HCT116 (cell line): ENCODE measurements at regions not wholly inside any gene's neighbourhood (a gene's known extent, or its start where the extent isn't known, plus 50 kb on each side); places are given as distances from the start of the nearest gene placed in this dataset.

Experiments used
- ATAC-seq: fragments of 200-7000 bp; cut with Tn5 transposase; 2 replicates; pipeline ENCODE4 v1.9.1; 2020; ENCODE audit warnings: mild to moderate bottlenecking, moderate library complexity
- BruUV-seq: library from RNA; stranded (reverse); fragments of 400-500 nt; replicated peaks from 2 replicates; lab custom pipeline; 2021; lab: Mats Ljungman, UMichigan
- CTCF ChIA-PET: fragments of 300-600 bp; sonication (Branson Sonifier 250); formaldehyde crosslinking; loops from one replicate; lab custom pipeline; 2021; ENCODE audit warnings: antibody characterized with exemption; lab: Charles Lee
- POLR2A ChIA-PET: fragments of 300-600, 350-600 bp; sonication (Branson Sonifier 250); formaldehyde crosslinking; loops from one replicate; lab custom pipeline; 2021; ENCODE audit warnings: antibody characterized with exemption; lab: Charles Lee
- RAD21 ChIA-PET, 2 experiments: fragments of 300-600 bp; sonication (Branson Sonifier 250); formaldehyde crosslinking; loops; one replicate each; lab custom pipeline; 2023; ENCODE audit warnings: low total read pairs in 2 of 2; ENCODE audit not compliant: uncharacterized antibody in 2 of 2, unreplicated experiment in 2 of 2, low non-redundant PET in 1 of 2; lab: Charles Lee
- DNase-seq: peaks from one replicate; pipeline ENCODE4 v3.0.0-alpha.2; 2010; ENCODE audit warnings: low read depth, low spot score
- H2AFZ ChIP-seq: fragments of 200-600 bp; shearing (Covaris generic), sonication (generic); 2 replicates; pipeline ENCODE4 v1.6.1; 2017; ENCODE audit warnings: low read depth, mixed run types, mixed read lengths, antibody characterized with exemption, low read length; ENCODE audit not compliant: poor library complexity, severe bottlenecking
- H3K27ac ChIP-seq: 2 replicates; pipeline ENCODE4 v1.5.1; 2012; ENCODE audit warnings: low read depth, low read length
- H3K27me3 ChIP-seq: fragments of 200-600 bp; sonication (generic); 2 replicates; pipeline ENCODE4 v1.6.1; 2016; ENCODE audit warnings: mixed run types, low read length, mixed read lengths; ENCODE audit not compliant: insufficient read depth
- H3K36me3 ChIP-seq, 2 experiments: fragments of 200-500 bp in 1 of 2; fragments of 200-600 bp in 1 of 2; sonication (Bioruptor generic) in 1 of 2; sonication (generic) in 1 of 2; 2 replicates each; pipeline versions ENCODE4 v1.5.1 to v1.6.1; 2014 to 2016; ENCODE audit warnings: low read length in 2 of 2, inconsistent platforms in 1 of 2, mixed read lengths in 1 of 2, mixed run types in 1 of 2; ENCODE audit not compliant: insufficient read depth in 2 of 2, control insufficient read depth in 1 of 2
- H3K4me1 ChIP-seq, 2 experiments: fragments of 200-600 bp in 1 of 2; sonication (generic) in 1 of 2; 2 replicates each; pipeline versions ENCODE4 v1.5.1 to v1.6.1; 2012 to 2017; ENCODE audit warnings: low read length in 2 of 2, inconsistent platforms in 1 of 2, mild to moderate bottlenecking in 1 of 2, mixed read lengths in 1 of 2, mixed run types in 1 of 2, moderate library complexity in 1 of 2; ENCODE audit not compliant: insufficient read depth in 2 of 2, control insufficient read depth in 1 of 2
- H3K4me2 ChIP-seq: fragments of 200-600 bp; sonication (generic); 2 replicates; pipeline ENCODE4 v1.6.1; 2017; ENCODE audit warnings: mixed run types, low read length, mixed read lengths
- H3K4me3 ChIP-seq, 2 experiments: fragments of 200-600 bp in 1 of 2; sonication (generic) in 1 of 2; replicated peaks in 1 of 2; 2 replicates each; pipeline ENCODE4 v1.5.1; 2011 to 2016; ENCODE audit warnings: low read length in 2 of 2, control low read depth in 1 of 2, low read depth in 1 of 2, mild to moderate bottlenecking in 1 of 2, mixed read lengths in 1 of 2, mixed run types in 1 of 2
- H3K79me2 ChIP-seq: fragments of 200-600 bp; sonication (generic); 2 replicates; pipeline ENCODE4 v1.6.1; 2017; ENCODE audit warnings: mild to moderate bottlenecking, mixed run types, low read length, moderate library complexity, mixed read lengths; ENCODE audit not compliant: insufficient read depth
- H3K9ac ChIP-seq: fragments of 200-600 bp; sonication (generic); 2 replicates; pipeline ENCODE4 v1.6.1; 2016; ENCODE audit warnings: low read length, mixed read lengths
- H3K9me2 ChIP-seq: fragments of 200-600 bp; sonication (generic), shearing (Covaris generic); 2 replicates; pipeline ENCODE4 v1.6.1; 2017; ENCODE audit warnings: mixed run types, mild to moderate bottlenecking, moderate library complexity; ENCODE audit not compliant: insufficient read depth
- H3K9me3 ChIP-seq, 2 experiments: fragments of 200-500 bp in 1 of 2; fragments of 200-600 bp in 1 of 2; sonication (Bioruptor generic) in 1 of 2; sonication (generic) in 1 of 2; 2 replicates each; pipeline ENCODE4 v1.6.1; 2014 to 2017; ENCODE audit warnings: low read length in 2 of 2, mixed read lengths in 2 of 2, inconsistent platforms in 1 of 2, low read depth in 1 of 2, mild to moderate bottlenecking in 1 of 2, mixed run types in 1 of 2, moderate library complexity in 1 of 2; ENCODE audit not compliant: control insufficient read depth in 1 of 2, insufficient read depth in 1 of 2
- H4K20me1 ChIP-seq: fragments of 200-600 bp; sonication (generic), shearing (Covaris generic); 2 replicates; pipeline ENCODE4 v1.6.1; 2017; ENCODE audit warnings: mixed run types, mild to moderate bottlenecking, moderate library complexity; ENCODE audit not compliant: insufficient read depth
- CBX3 ChIP-seq: IDR thresholded peaks from 2 replicates; pipeline ENCODE4 v1.6.1; 2012; ENCODE audit warnings: low read depth
- CEBPB ChIP-seq: IDR thresholded peaks from 2 replicates; pipeline ENCODE4 v1.6.1; 2012; ENCODE audit warnings: low read depth
- EGR1 ChIP-seq: IDR thresholded peaks from 2 replicates; pipeline ENCODE4 v1.6.1; 2012; ENCODE audit warnings: low read depth
- ELF1 ChIP-seq: IDR thresholded peaks from 2 replicates; pipeline ENCODE4 v1.6.1; 2012; ENCODE audit warnings: low read depth, borderline replicate concordance
- EZH2 ChIP-seq: fragments of 200-600 bp; sonication (generic); IDR thresholded peaks from 2 replicates; pipeline ENCODE4 v1.6.1; 2017; ENCODE audit warnings: antibody characterized with exemption, mixed run types
- EZH2phosphoT487 ChIP-seq: fragments of 200-600 bp; IDR thresholded peaks from 2 replicates; pipeline ENCODE4 v1.6.1; 2018; ENCODE audit warnings: antibody characterized with exemption, borderline replicate concordance
- FOSL1 ChIP-seq: IDR thresholded peaks from 2 replicates; pipeline ENCODE4 v1.6.1; 2012; ENCODE audit warnings: low read depth
- JUND ChIP-seq: IDR thresholded peaks from 2 replicates; pipeline ENCODE4 v1.6.1; 2012
- MAX ChIP-seq: IDR thresholded peaks from 2 replicates; pipeline ENCODE4 v1.6.1; 2012
- POLR2AphosphoS5 ChIP-seq: IDR thresholded peaks from 2 replicates; pipeline ENCODE4 v1.6.1; 2011; ENCODE audit warnings: mild to moderate bottlenecking, low read depth, low read length, moderate library complexity
- REST ChIP-seq: IDR thresholded peaks from 2 replicates; pipeline ENCODE4 v1.6.1; 2012; ENCODE audit warnings: low read depth
- SP1 ChIP-seq: IDR thresholded peaks from 2 replicates; pipeline ENCODE4 v1.6.1; 2012; ENCODE audit warnings: low read depth
- TCF7L2 ChIP-seq: IDR thresholded peaks from 2 replicates; pipeline ENCODE4 v1.7.0; 2011; ENCODE audit warnings: borderline replicate concordance, inconsistent platforms; ENCODE audit not compliant: insufficient read depth, insufficient read length; ENCODE audit errors: extremely low read depth
- ZBTB33 ChIP-seq: IDR thresholded peaks from 2 replicates; pipeline ENCODE4 v1.6.1; 2011; ENCODE audit warnings: mild to moderate bottlenecking, low read length, moderate library complexity; ENCODE audit not compliant: insufficient replicate concordance; ENCODE audit errors: extremely low read depth
- ZFX ChIP-seq: fragments of 450-650 bp; IDR thresholded peaks from 2 replicates; pipeline ENCODE4 v1.6.1; 2017
- ZNF274 ChIP-seq: fragments of 200-500 bp; sonication (Bioruptor generic); IDR thresholded peaks from 2 replicates; pipeline ENCODE4 v1.6.1; 2014; ENCODE audit warnings: mild to moderate bottlenecking, low read depth, low read length, inconsistent platforms
- intact Hi-C: fragments of 100-400 bp; cut with micrococcal nuclease; formaldehyde crosslinking; loops from 2 replicates; pipeline ENCODE4 v1.10.0; 2022

GRCh38 chr3:66099541-66100065, 60.9 kb upstream of the MAGI1 start:
- BruUV-seq, result no TSS peak
- CTCF ChIA-PET, result no interaction called here
- no peaks in the 10 kb centered on the region for H3K27me3 ChIP-seq
- H3K27ac ChIP-seq, result no peak overlapping the region
- DNase-seq, result no peak
- POLR2A ChIA-PET, result no interaction called here
- H3K4me3 ChIP-seq, result no peak overlapping the region
- RAD21 ChIA-PET, result no interaction called here
- H3K4me2 ChIP-seq, result no peak overlapping the region
- ATAC-seq, result no peak
- H3K9me2 ChIP-seq, result no peaks in the 10 kb centered on the region
- TF ChIP-seq EGR1, result no peak
- TF ChIP-seq CEBPB, result no peak
- TF ChIP-seq SP1, result no peak
- no peak for TF ChIP-seq MAX
- no peak for TF ChIP-seq EZH2phosphoT487
- no peak for TF ChIP-seq TCF7L2
- TF ChIP-seq REST, result no peak
- TF ChIP-seq EZH2, result no peak
- no peak for TF ChIP-seq ZNF274
- no peak for TF ChIP-seq FOSL1
- no peak for TF ChIP-seq ZFX
- no peak for TF ChIP-seq POLR2AphosphoS5
- no peak for TF ChIP-seq JUND
- TF ChIP-seq ZBTB33, result no peak
- TF ChIP-seq CBX3, result no peak
- TF ChIP-seq ELF1, result no peak
- H3K4me1 ChIP-seq, result no peaks in the 10 kb centered on the region
- H3K9me3 ChIP-seq, result no peaks in the 10 kb centered on the region
- no peak overlapping the region for H3K9ac ChIP-seq
- H4K20me1 ChIP-seq, result no peaks in the 10 kb centered on the region
- H2AFZ ChIP-seq, result no peak overlapping the region
- H3K79me2 ChIP-seq, result no peaks in the 10 kb centered on the region
- no peaks in the 10 kb centered on the region for H3K36me3 ChIP-seq
- intact Hi-C loops, result no loop called here
